H1 (cell line): ENCODE measurements at regions not wholly inside any gene's neighbourhood (a gene's known extent, or its start where the extent isn't known, plus 50 kb on each side); places are given as distances from the start of the nearest gene placed in this dataset.

Source experiments
- CTCF ChIA-PET: fragments of 300-600 bp; sonication (Branson Sonifier 250); formaldehyde crosslinking; loops from one replicate; lab custom pipeline; 2021; ENCODE audit not compliant: partially characterized antibody; lab: Charles Lee
- POLR2A ChIA-PET: fragments of 300-600 bp; sonication (Branson Sonifier 250); formaldehyde crosslinking; loops from one replicate; lab custom pipeline; 2021; ENCODE audit warnings: inconsistent platforms; ENCODE audit not compliant: partially characterized antibody; lab: Charles Lee
- DNase-seq, 2 experiments: peaks; one replicate each; pipeline versions ENCODE4 v3.0.0 to v3.0.0-alpha.2; 2010 to 2022; ENCODE audit warnings: low spot score in 2 of 2, low read depth in 1 of 2, mixed read lengths in 1 of 2
- FAIRE-seq: peaks from 2 replicates; lab custom pipeline; 2011; peaks lifted over from hg19 to GRCh38; lab: Jason Lieb, UNC
- H2AFZ ChIP-seq: 2 replicates; pipeline ENCODE4 v1.8.1; 2012; ENCODE audit warnings: low read length, inconsistent platforms
- H2AK5ac ChIP-seq: 2 replicates; pipeline ENCODE4 v1.6.1; 2013; ENCODE audit warnings: low read depth, low read length
- H2BK120ac ChIP-seq: replicated peaks from 2 replicates; pipeline ENCODE3; 2013; ENCODE audit warnings: low read depth, low read length, inconsistent platforms
- H2BK12ac ChIP-seq: 2 replicates; pipeline ENCODE4 v1.6.1; 2013; ENCODE audit warnings: low read depth, low read length
- H2BK15ac ChIP-seq: 2 replicates; pipeline ENCODE4 v1.6.1; 2013; ENCODE audit warnings: low read length
- H2BK20ac ChIP-seq: 2 replicates; pipeline ENCODE4 v1.6.1; 2013; ENCODE audit warnings: low read length
- H2BK5ac ChIP-seq: 2 replicates; pipeline ENCODE4 v1.6.1; 2013; ENCODE audit warnings: low read depth, low read length
- H3K14ac ChIP-seq: 2 replicates; pipeline ENCODE4 v1.6.1; 2013; ENCODE audit warnings: inconsistent platforms; ENCODE audit not compliant: insufficient read length
- H3K18ac ChIP-seq: 2 replicates; pipeline ENCODE4 v1.6.1; 2013; ENCODE audit warnings: low read length; ENCODE audit errors: extremely low read depth
- H3K23ac ChIP-seq: 2 replicates; pipeline ENCODE4 v1.6.1; 2013; ENCODE audit warnings: inconsistent platforms; ENCODE audit not compliant: insufficient read length
- H3K23me2 ChIP-seq: 2 replicates; pipeline ENCODE4 v1.6.1; 2013; ENCODE audit warnings: low read depth, low read length
- H3K27ac ChIP-seq: 2 replicates; pipeline ENCODE4 v1.6.1; 2011; ENCODE audit warnings: low read depth, low read length, inconsistent platforms
- H3K27me3 ChIP-seq, 4 experiments: replicated peaks in 1 of 4; 1 replicate in 1 of 4; 2 replicates in 3 of 4; pipeline versions ENCODE4 v1.6.1 to v1.8.1; 2011 to 2013; ENCODE audit warnings: low read length in 3 of 4, mild to moderate bottlenecking in 3 of 4, inconsistent platforms in 2 of 4, mixed read lengths in 2 of 4, moderate library complexity in 1 of 4; ENCODE audit not compliant: control insufficient read depth in 3 of 4, insufficient read depth in 3 of 4; ENCODE audit errors: extremely low read depth in 1 of 4
- H3K36me3 ChIP-seq, 4 experiments: 2 replicates each; pipeline versions ENCODE4 v1.6.1 to v1.8.1; 2011 to 2013; ENCODE audit warnings: mild to moderate bottlenecking in 4 of 4, low read length in 3 of 4, moderate library complexity in 2 of 4, control low read depth in 1 of 4, inconsistent platforms in 1 of 4; ENCODE audit not compliant: insufficient read depth in 4 of 4, control insufficient read depth in 2 of 4
- H3K4ac ChIP-seq: replicated peaks from 2 replicates; pipeline ENCODE3; 2013; ENCODE audit warnings: low read length, low read depth, mixed read lengths, inconsistent platforms; ENCODE audit not compliant: insufficient read length
- H3K4me1 ChIP-seq, 4 experiments: replicated peaks in 1 of 4; 1 replicate in 1 of 4; 2 replicates in 3 of 4; pipeline versions ENCODE4 v1.6.1 to v1.8.1; 2011 to 2013; ENCODE audit warnings: low read length in 3 of 4, inconsistent platforms in 2 of 4, mixed read lengths in 1 of 4; ENCODE audit not compliant: insufficient read depth in 4 of 4, control insufficient read depth in 3 of 4
- H3K4me2 ChIP-seq, 2 experiments: 2 replicates each; pipeline versions ENCODE4 v1.6.1 to v1.8.1; 2011 to 2013; ENCODE audit warnings: low read depth in 2 of 2, low read length in 2 of 2, control low read depth in 1 of 2, inconsistent platforms in 1 of 2, mild to moderate bottlenecking in 1 of 2; ENCODE audit not compliant: insufficient read depth in 1 of 2
- H3K4me3 ChIP-seq, 4 experiments: fragments of 200-600, 300-600 bp in 1 of 4; sonication (generic), shearing (Covaris generic), sonication (Bioruptor Twin) in 1 of 4; 2 replicates each; pipeline versions ENCODE4 v1.5.1 to v1.8.1; 2011 to 2016; ENCODE audit warnings: low read length in 4 of 4, low read depth in 3 of 4, control low read depth in 2 of 4, inconsistent platforms in 2 of 4, mild to moderate bottlenecking in 2 of 4, mixed read lengths in 1 of 4, moderate library complexity in 1 of 4; ENCODE audit not compliant: insufficient read depth in 2 of 4; ENCODE audit errors: extremely low read depth in 1 of 4
- H3K56ac ChIP-seq: replicated peaks from 2 replicates; pipeline ENCODE3; 2013; ENCODE audit warnings: low read depth, mild to moderate bottlenecking, mixed read lengths, low read length, inconsistent platforms; ENCODE audit not compliant: insufficient read length
- H3K79me1 ChIP-seq: 2 replicates; pipeline ENCODE4 v1.6.1; 2013; ENCODE audit warnings: low read depth, low read length, control low read depth
- H3K79me2 ChIP-seq, 2 experiments: 2 replicates each; pipeline versions ENCODE4 v1.6.1 to v1.8.1; 2012 to 2013; ENCODE audit warnings: low read length in 2 of 2, mild to moderate bottlenecking in 2 of 2, inconsistent platforms in 1 of 2; ENCODE audit not compliant: insufficient read depth in 2 of 2, control insufficient read depth in 1 of 2
- H3K9ac ChIP-seq, 4 experiments: replicated peaks in 1 of 4; 1 replicate in 1 of 4; 2 replicates in 3 of 4; pipeline versions ENCODE4 v1.6.1 to v1.8.1; 2011 to 2013; ENCODE audit warnings: low read depth in 3 of 4, low read length in 3 of 4, control low read depth in 2 of 4, mild to moderate bottlenecking in 2 of 4, moderate library complexity in 2 of 4, inconsistent platforms in 1 of 4; ENCODE audit errors: extremely low read depth in 1 of 4
- H3K9me3 ChIP-seq, 2 experiments: 2 replicates each; pipeline versions ENCODE4 v1.6.1 to v1.8.1; 2012 to 2013; ENCODE audit warnings: mild to moderate bottlenecking in 2 of 2, moderate library complexity in 2 of 2, control low read depth in 1 of 2, inconsistent platforms in 1 of 2, low read depth in 1 of 2, low read length in 1 of 2, mixed read lengths in 1 of 2; ENCODE audit not compliant: insufficient read depth in 2 of 2
- H4K20me1 ChIP-seq, 2 experiments: replicated peaks in 1 of 2; 2 replicates each; pipeline versions ENCODE3 to v1.8.1; 2011 to 2013; ENCODE audit warnings: inconsistent platforms in 2 of 2, low read length in 2 of 2, mild to moderate bottlenecking in 1 of 2; ENCODE audit not compliant: insufficient read depth in 2 of 2, control insufficient read depth in 1 of 2
- H4K5ac ChIP-seq: 2 replicates; pipeline ENCODE4 v1.6.1; 2013; ENCODE audit warnings: low read length, low read depth, mixed read lengths, inconsistent platforms; ENCODE audit not compliant: insufficient read length
- H4K8ac ChIP-seq: 2 replicates; pipeline ENCODE4 v1.8.0; 2013; ENCODE audit warnings: mild to moderate bottlenecking, moderate library complexity, low read length, inconsistent platforms; ENCODE audit not compliant: insufficient read depth; ENCODE audit errors: extremely low read depth
- H4K91ac ChIP-seq: replicated peaks from 2 replicates; pipeline ENCODE3; 2013; ENCODE audit warnings: low read length, mixed read lengths, inconsistent platforms; ENCODE audit not compliant: insufficient read length
- BCL11A ChIP-seq, 2 experiments: IDR thresholded peaks; one replicate each; pipeline ENCODE4 v1.6.1; 2011; ENCODE audit warnings: low read depth in 2 of 2, low read length in 2 of 2, mild to moderate bottlenecking in 2 of 2
- BRCA1 ChIP-seq: IDR thresholded peaks from 2 replicates; pipeline ENCODE4 v1.6.1; 2012; ENCODE audit warnings: low read depth, low read length, improper control_type of control experiment
- CREB1 ChIP-seq: IDR thresholded peaks from 2 replicates; pipeline ENCODE4 v1.6.1; 2012; ENCODE audit warnings: inconsistent platforms
- E2F6 ChIP-seq: IDR thresholded peaks from 2 replicates; pipeline ENCODE4 v1.6.1; 2012; ENCODE audit warnings: inconsistent platforms
- HDAC2 ChIP-seq, 2 experiments: fragments of 300-600 bp in 1 of 2; sonication (generic) in 1 of 2; IDR thresholded peaks; 2 replicates each; pipeline ENCODE4 v1.6.1; 2011 to 2012; ENCODE audit warnings: low read depth in 2 of 2, low read length in 2 of 2, mild to moderate bottlenecking in 2 of 2, moderate library complexity in 2 of 2, borderline replicate concordance in 1 of 2, inconsistent platforms in 1 of 2
- KDM1A ChIP-seq: fragments of 200-600, 300-600 bp; sonication (generic); IDR thresholded peaks from 2 replicates; pipeline ENCODE4 v1.7.1; 2016; ENCODE audit warnings: mild to moderate bottlenecking, low read length, borderline replicate concordance
- MAFK ChIP-seq: IDR thresholded peaks from 2 replicates; pipeline ENCODE4 v1.6.1; 2012; ENCODE audit warnings: low read depth, mild to moderate bottlenecking, improper control_type of control experiment, low read length
- RFX5 ChIP-seq: IDR thresholded peaks from 2 replicates; pipeline ENCODE4 v1.6.1; 2011; ENCODE audit warnings: low read depth, low read length, improper control_type of control experiment, borderline replicate concordance
- SIX5 ChIP-seq: IDR thresholded peaks from 2 replicates; pipeline ENCODE4 v1.6.1; 2011; ENCODE audit warnings: mild to moderate bottlenecking, low read depth, low read length
- SP1 ChIP-seq: IDR thresholded peaks from 2 replicates; pipeline ENCODE4 v1.6.1; 2011; ENCODE audit warnings: low read depth, low read length
- SP2 ChIP-seq: IDR thresholded peaks from 2 replicates; pipeline ENCODE4 v1.6.1; 2012; ENCODE audit warnings: mild to moderate bottlenecking, low read length, inconsistent platforms
- SUZ12 ChIP-seq: fragments of 200-600 bp; sonication (generic); IDR thresholded peaks from 2 replicates; pipeline ENCODE4 v1.6.1; 2012; ENCODE audit warnings: mild to moderate bottlenecking, inconsistent platforms, low read length, moderate library complexity, mixed read lengths
- ZNF274 ChIP-seq: IDR thresholded peaks from 2 replicates; pipeline ENCODE4 v1.7.0; 2012; ENCODE audit warnings: low read length, borderline replicate concordance; ENCODE audit errors: extremely low read depth
- WGBS, 2 experiments: shearing (Covaris generic) in 1 of 2; methylation state at CpG; one replicate each; pipeline versions ENCODE4 v1.1.6 to v1.1.7; 2013 to 2015; ENCODE audit warnings: low lambda C conversion rate in 2 of 2, mixed read lengths in 2 of 2, inconsistent platforms in 1 of 2, low coverage in 1 of 2, missing lambda C conversion rate in 1 of 2; ENCODE audit not compliant: insufficient replicate concordance in 2 of 2, insufficient coverage in 1 of 2, insufficient read length in 1 of 2; ENCODE audit errors: extremely low coverage in 1 of 2, missing lambda C conversion rate in 1 of 2; 5-methylcytosine and 5-hydroxymethylcytosine counted together

GRCh38 chr15:61389334-61390028 is 160.4 kb upstream of the RORA start:
- no peak overlapping the region for H3K4me2 ChIP-seq
- POLR2A ChIA-PET = no interaction called here
- TF ChIP-seq SP2 (no peak), BRCA1 (no peak), SUZ12 (no peak), CREB1 (no peak), BCL11A (IDR thresholded peaks at IDR 0.05; ENCODE audit: low read depth in 2 of 2, low read length in 2 of 2) (no peak), KDM1A (no peak), SIX5 (no peak), SP1 (no peak), MAFK (no peak), E2F6 (no peak), HDAC2 (IDR thresholded peaks at IDR 0.05; ENCODE audit: borderline replicate concordance in 1 of 2, low read depth in 2 of 2, low read length in 2 of 2) (no peak), ZNF274 (no peak), RFX5 (no peak)

More at GRCh38 chr15:61389334-61390028, 160.4 kb upstream of the RORA start:
- no peak overlapping the region for H2BK20ac ChIP-seq
- no peak overlapping the region for H2BK12ac ChIP-seq
- H3K4ac ChIP-seq = no peak overlapping the region
- H2AFZ ChIP-seq = no peak overlapping the region
- H3K9me3 ChIP-seq = peaks cover 0 to 3% of the 10 kb centered on the region in 2 experiments; a peak in 1 of 4 replicates
- no peak overlapping the region for H3K27ac ChIP-seq
- H4K5ac ChIP-seq = no peak overlapping the region
- H3K4me1 ChIP-seq = no peaks in the 10 kb centered on the region
- no peaks in the 10 kb centered on the region for H3K79me2 ChIP-seq
- H3K18ac ChIP-seq = no peak overlapping the region
- no peak overlapping the region for H3K14ac ChIP-seq
- H2BK15ac ChIP-seq = no peak overlapping the region
- H2BK5ac ChIP-seq = no peak overlapping the region
- H3K36me3 ChIP-seq = no peaks in the 10 kb centered on the region
- H4K8ac ChIP-seq = no peak overlapping the region
- H3K27me3 ChIP-seq = no peaks in the 10 kb centered on the region
- H2BK120ac ChIP-seq = no peak overlapping the region
- no peaks in the 10 kb centered on the region for H3K23me2 ChIP-seq
- 93% methylated on average over 6 of the region's 6 CpGs; no CpG with 5 or more reads in 1 of the 2 experiments for WGBS, 2 experiments
- DNase-seq (no peak), FAIRE-seq (no peak)
- no peak overlapping the region for H3K23ac ChIP-seq
- H4K91ac ChIP-seq = no peak overlapping the region
- CTCF ChIA-PET = interaction anchor here (0.7 to 1.3 kb wide), 2 partner anchors 13 to 430 kb away, joined by 3 read pairs; no protein-coding TSS in a partner anchor
- H3K4me3 ChIP-seq = no peak overlapping the region
- H4K20me1 ChIP-seq = no peaks in the 10 kb centered on the region
- H3K9ac ChIP-seq = no peak overlapping the region
- no peaks in the 10 kb centered on the region for H3K79me1 ChIP-seq
- H3K56ac ChIP-seq = no peak overlapping the region
- H2AK5ac ChIP-seq = no peak overlapping the region
